ENCODE measurements at regions not wholly inside any gene's neighbourhood (a gene's known extent, or its start where the extent isn't known, plus 50 kb on each side); places are given as distances from the start of the nearest gene placed in this dataset.

GRCh38 chrX:110428144-110428543, 69.5 kb downstream of the RTL9 start:
- TF ChIP-seq CTCF (IDR thresholded peaks at IDR 0.05) (no peak), RXRA (IDR thresholded peaks at IDR 0.05; ENCODE audit: borderline replicate concordance, low read depth) (no peak), USF2 (IDR thresholded peaks at IDR 0.05; ENCODE audit: borderline replicate concordance, low read depth, low read length) (no peak), YY1 (IDR thresholded peaks at IDR 0.05; ENCODE audit: low read depth) (no peak), EZH2phosphoT487 (IDR thresholded peaks at IDR 0.05; ENCODE audit: borderline replicate concordance, low read depth) (no peak), NFIC (IDR thresholded peaks at IDR 0.05; ENCODE audit: borderline replicate concordance) (no peak), FOXJ3 (CRISPR knock-in tag; IDR thresholded peaks at IDR 0.05) (no peak)
